HepG2 (cell line): ENCODE measurements at regions not wholly inside any gene's neighbourhood (a gene's known extent, or its start where the extent isn't known, plus 50 kb on each side); places are given as distances from the start of the nearest gene placed in this dataset.
A peak's percentile ranks its signal among the peaks of the same experiment; 100 is the strongest.

Experiments
- ATAC-seq: fragments of 200-7000 bp; cut with Tn5 transposase; 3 replicates; pipeline ENCODE4 v1.9.1; 2020; ENCODE audit warnings: mild to moderate bottlenecking, moderate library complexity
- BruUV-seq: library from RNA; stranded (reverse); fragments of 400-500 nt; replicated peaks from 2 replicates; lab custom pipeline; 2021; lab: Mats Ljungman, UMichigan
- CTCF ChIA-PET: fragments of 300-600 bp; formaldehyde crosslinking; extraction: SDS; loops from one replicate; lab custom pipeline; 2021; ENCODE audit warnings: low total read pairs, inconsistent platforms, low intra/inter-chr PET ratio; lab: Yijun Ruan, JAX
- POLR2A ChIA-PET: fragments of 350-600 bp; sonication (Branson Sonifier 250); formaldehyde crosslinking; loops from one replicate; lab custom pipeline; 2020; ENCODE audit warnings: antibody characterized with exemption, inconsistent platforms; lab: Yijun Ruan, JAX
- DNase-seq: peaks from one replicate; pipeline ENCODE4 v3.0.0-alpha.2; 2015; ENCODE audit warnings: low spot score
- FAIRE-seq: peaks from 3 replicates; lab custom pipeline; 2011; peaks lifted over from hg19 to GRCh38; lab: Jason Lieb, UNC
- H2AFZ ChIP-seq: one replicate; pipeline ENCODE4 v1.6.1; 2011; ENCODE audit warnings: low read length, inconsistent platforms
- H3K27ac ChIP-seq: fragments of 300-600 bp; 3 replicates; pipeline ENCODE4 v1.8.0; 2011; ENCODE audit warnings: mixed run types, mild to moderate bottlenecking, mixed read lengths, low read length, inconsistent platforms; ENCODE audit not compliant: insufficient read depth; ENCODE audit errors: extremely low read length
- H3K27me3 ChIP-seq, 2 experiments: fragments of 200-600 bp in 1 of 2; 2 replicates in 1 of 2; 3 replicates in 1 of 2; pipeline versions ENCODE4 v1.6.0 to v1.8.0; 2011; ENCODE audit warnings: low read length in 2 of 2, mild to moderate bottlenecking in 2 of 2, moderate library complexity in 2 of 2, inconsistent platforms in 1 of 2; ENCODE audit not compliant: insufficient read depth in 2 of 2, control insufficient read depth in 1 of 2
- H3K36me3 ChIP-seq, 2 experiments: fragments of 200-600 bp in 1 of 2; replicated peaks in 1 of 2; 2 replicates in 1 of 2; 3 replicates in 1 of 2; pipeline versions ENCODE4 v1.5.1 to v1.8.0; 2011; ENCODE audit warnings: low read length in 2 of 2, inconsistent platforms in 1 of 2; ENCODE audit not compliant: insufficient read depth in 2 of 2, control insufficient read depth in 1 of 2
- H3K4me1 ChIP-seq: 2 replicates; pipeline ENCODE4 v1.5.1; 2012; ENCODE audit warnings: low read length, inconsistent platforms; ENCODE audit not compliant: insufficient read depth
- H3K4me2 ChIP-seq: 2 replicates; pipeline ENCODE4 v1.6.0; 2011; ENCODE audit warnings: low read depth, low read length, inconsistent platforms
- H3K4me3 ChIP-seq, 3 experiments: fragments of 200-600 bp in 1 of 3; sonication (generic), shearing (Covaris generic) in 1 of 3; replicated peaks in 1 of 3; 2 replicates each; pipeline ENCODE4 v1.5.1; 2011 to 2016; ENCODE audit warnings: low read length in 3 of 3, inconsistent platforms in 2 of 3, low read depth in 2 of 3, mild to moderate bottlenecking in 2 of 3, control low read depth in 1 of 3, mixed read lengths in 1 of 3; ENCODE audit not compliant: insufficient read depth in 1 of 3
- H3K79me2 ChIP-seq: one replicate; pipeline ENCODE4 v1.6.1; 2011; ENCODE audit warnings: low read length, inconsistent platforms; ENCODE audit not compliant: insufficient read depth
- H3K9ac ChIP-seq: 2 replicates; pipeline ENCODE4 v1.6.0; 2011; ENCODE audit warnings: mild to moderate bottlenecking, low read depth, low read length, inconsistent platforms; ENCODE audit not compliant: insufficient read depth
- H3K9me3 ChIP-seq: 2 replicates; pipeline ENCODE4 v1.5.1; 2012; ENCODE audit warnings: mild to moderate bottlenecking, low read length
- H4K20me1 ChIP-seq: 2 replicates; pipeline ENCODE4 v1.6.0; 2011; ENCODE audit warnings: inconsistent platforms, mild to moderate bottlenecking, low read length, moderate library complexity; ENCODE audit not compliant: insufficient read depth
- ATF7 ChIP-seq, 2 experiments: fragments of 450-650 bp in 1 of 2; sonication (generic) in 1 of 2; formaldehyde crosslinking in 1 of 2; IDR thresholded peaks; 2 replicates each; pipeline versions ENCODE4 v1.4.0 to v1.6.1; 2016 to 2020; ENCODE audit warnings: antibody characterized with exemption in 1 of 2, mild to moderate bottlenecking in 1 of 2, missing genetic modification reagents in 1 of 2
- CREB1 ChIP-seq, 2 experiments: fragments of 450-650 bp in 1 of 2; IDR thresholded peaks; 2 replicates each; pipeline ENCODE4 v1.6.1; 2016 to 2017; ENCODE audit warnings: control low read depth in 1 of 2, mild to moderate bottlenecking in 1 of 2, missing compliant biosample characterization in 1 of 2, missing genetic modification characterization in 1 of 2
- EZH2 ChIP-seq: conservative IDR thresholded peaks from 2 replicates; pipeline ENCODE4 v1.6.1; 2012; ENCODE audit warnings: mild to moderate bottlenecking, low read depth, low read length, moderate library complexity
- HNF4G ChIP-seq, 2 experiments: sonication (generic) in 1 of 2; formaldehyde crosslinking in 1 of 2; IDR thresholded peaks; 2 replicates each; pipeline versions ENCODE4 v1.4.0 to v1.6.1; 2011 to 2020; ENCODE audit warnings: borderline replicate concordance in 2 of 2, low read depth in 2 of 2, mild to moderate bottlenecking in 2 of 2, low read length in 1 of 2, missing genetic modification reagents in 1 of 2, moderate library complexity in 1 of 2
- IRF9 ChIP-seq: sonication (generic); formaldehyde crosslinking; IDR thresholded peaks from 2 replicates; pipeline ENCODE4 v1.8.0; 2022; ENCODE audit warnings: missing genetic modification reagents, mild to moderate bottlenecking, borderline replicate concordance
- NFIB ChIP-seq: sonication (generic); formaldehyde crosslinking; IDR thresholded peaks from 2 replicates; pipeline ENCODE4 v1.9.0; 2021; ENCODE audit warnings: missing genetic modification reagents, mild to moderate bottlenecking, borderline replicate concordance
- ZFP62 ChIP-seq: sonication (generic); formaldehyde crosslinking; IDR thresholded peaks from 2 replicates; pipeline ENCODE4 v1.4.0; 2020; ENCODE audit warnings: missing genetic modification reagents
- ZZZ3 ChIP-seq: sonication (generic); formaldehyde crosslinking; IDR thresholded peaks from 2 replicates; pipeline ENCODE4 v1.4.0; 2020; ENCODE audit warnings: missing genetic modification reagents, mild to moderate bottlenecking, borderline replicate concordance
- WGBS: methylation state at CpG from one replicate; pipeline ENCODE4 v1.1.6; 2017; ENCODE audit warnings: low lambda C conversion rate; 5-methylcytosine and 5-hydroxymethylcytosine counted together
- in situ Hi-C: cut with HindIII; loops from 2 replicates; pipeline ENCODE4 v1.10.0; 2017; ENCODE audit warnings: low pct_unique_long_range_greater_than_20kb; ENCODE audit not compliant: extremely low pct_ligation_motif_present
- intact Hi-C: fragments of 100-400 bp; cut with micrococcal nuclease; formaldehyde crosslinking; loops from one replicate; pipeline ENCODE4 v1.10.0; 2022; ENCODE audit not compliant: unreplicated experiment

DNA sequence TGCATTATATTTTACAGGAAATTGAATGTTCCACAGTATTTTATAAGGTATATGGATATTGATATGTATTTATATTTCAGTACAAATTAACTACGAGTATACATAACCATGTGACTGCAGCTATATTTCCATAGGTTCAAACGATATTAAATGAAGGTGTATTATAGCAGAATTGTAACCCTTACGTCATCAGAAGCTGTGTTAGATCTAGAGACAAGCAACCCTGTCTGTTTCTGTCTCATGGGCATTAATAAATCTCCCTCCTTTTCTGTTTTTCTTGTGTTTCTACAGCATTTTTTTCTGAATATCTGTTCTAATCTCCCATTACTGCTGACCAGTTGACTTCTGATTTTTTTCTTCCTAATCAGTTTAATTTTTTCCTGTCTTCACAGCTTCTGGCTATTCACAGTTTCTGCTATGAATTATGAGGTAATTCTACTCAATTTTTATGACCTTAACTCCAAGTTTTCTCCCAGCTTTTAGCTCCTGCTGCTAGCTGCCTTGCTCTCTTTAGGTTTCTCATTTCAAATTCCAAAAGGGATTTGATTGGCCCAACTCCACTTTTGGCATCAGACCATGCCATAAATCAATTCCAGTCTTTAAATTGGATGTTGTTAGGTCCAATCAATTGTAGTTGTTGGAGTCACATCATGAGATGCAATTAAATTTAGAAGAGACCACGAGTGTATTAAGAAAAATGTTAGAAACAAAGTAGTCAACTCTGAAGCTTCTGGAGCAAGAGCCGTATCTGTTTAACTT is 277.5 kb upstream of the ZSWIM2 start:
- in situ Hi-C loops: no loop called here
- no peak overlapping the region for H3K4me3 ChIP-seq
- no peak for DNase-seq
- TF ChIP-seq CREB1 (IDR thresholded peaks at IDR 0.05) (peak; percentile 64), CREB1 (CRISPR knock-in tag; IDR thresholded peaks at IDR 0.05) (no peak), IRF9 (CRISPR knock-in tag) (no peak), ATF7 (IDR thresholded peaks at IDR 0.05) (peak; percentile 80), ATF7 (CRISPR knock-in tag; IDR thresholded peaks at IDR 0.05) (no peak), ZFP62 (CRISPR knock-in tag) (no peak), ZZZ3 (CRISPR knock-in tag) (no peak), NFIB (CRISPR knock-in tag) (no peak), HNF4G (IDR thresholded peaks at IDR 0.05; ENCODE audit: borderline replicate concordance, low read depth, low read length) (no peak), HNF4G (CRISPR knock-in tag; IDR thresholded peaks at IDR 0.05; ENCODE audit: borderline replicate concordance, low read depth) (no peak), EZH2 (no peak)
- TF ChIP-seq, all 625 proteins: peak for 2
- no peaks in the 10 kb centered on the region for H3K4me1 ChIP-seq
- no peaks in the 10 kb centered on the region for H3K9me3 ChIP-seq
- ChIA-PET POLR2A (no interaction called here), CTCF (no interaction called here)
- intact Hi-C loops: no loop called here
- ATAC-seq (no peak), FAIRE-seq (no peak)
- H3K79me2 ChIP-seq: no peaks in the 10 kb centered on the region
- no peak overlapping the region for H3K27ac ChIP-seq
- no peaks in the 10 kb centered on the region for H3K27me3 ChIP-seq
- H3K36me3 ChIP-seq: no peaks in the 10 kb centered on the region
- 2% methylated on average over 5 of the region's 5 CpGs for WGBS
- H3K9ac ChIP-seq: no peak overlapping the region
- H2AFZ ChIP-seq: no peak overlapping the region
- H4K20me1 ChIP-seq: no peaks in the 10 kb centered on the region
- H3K4me2 ChIP-seq: no peak overlapping the region
- no TSS peak for BruUV-seq
